AG09309 (cell line): ENCODE measurements at regions not wholly inside any gene's neighbourhood (a gene's known extent, or its start where the extent isn't known, plus 50 kb on each side); places are given as distances from the start of the nearest gene placed in this dataset.
"Not testable (repeated sequence)": the region's sequence is repeated elsewhere in the genome, so short reads cannot be mapped to it uniquely, and the experiment has no call there.

ENCODE experiments used
- DNase-seq: peaks from one replicate; pipeline ENCODE4 v3.0.0-alpha.2; 2010; ENCODE audit warnings: low read depth
- H3K4me3 ChIP-seq: 2 replicates; pipeline ENCODE4 v1.5.1; 2011; ENCODE audit warnings: mild to moderate bottlenecking, low read depth, low read length, moderate library complexity; ENCODE audit not compliant: control insufficient read depth
- TF ChIP-seq, protein P1 (sequence below): IDR thresholded peaks from 2 replicates; pipeline ENCODE4 v1.5.1; 2011; ENCODE audit warnings: mild to moderate bottlenecking, low read depth, low read length, inconsistent platforms; ENCODE audit not compliant: insufficient read depth, control insufficient read depth; ENCODE audit errors: missing control alignments

GRCh38 chr10:45155784-45156183 is 155.1 kb downstream of the ZNF22 start:
- H3K4me3 ChIP-seq: no peak overlapping the region
- TF ChIP-seq, protein P1, sequence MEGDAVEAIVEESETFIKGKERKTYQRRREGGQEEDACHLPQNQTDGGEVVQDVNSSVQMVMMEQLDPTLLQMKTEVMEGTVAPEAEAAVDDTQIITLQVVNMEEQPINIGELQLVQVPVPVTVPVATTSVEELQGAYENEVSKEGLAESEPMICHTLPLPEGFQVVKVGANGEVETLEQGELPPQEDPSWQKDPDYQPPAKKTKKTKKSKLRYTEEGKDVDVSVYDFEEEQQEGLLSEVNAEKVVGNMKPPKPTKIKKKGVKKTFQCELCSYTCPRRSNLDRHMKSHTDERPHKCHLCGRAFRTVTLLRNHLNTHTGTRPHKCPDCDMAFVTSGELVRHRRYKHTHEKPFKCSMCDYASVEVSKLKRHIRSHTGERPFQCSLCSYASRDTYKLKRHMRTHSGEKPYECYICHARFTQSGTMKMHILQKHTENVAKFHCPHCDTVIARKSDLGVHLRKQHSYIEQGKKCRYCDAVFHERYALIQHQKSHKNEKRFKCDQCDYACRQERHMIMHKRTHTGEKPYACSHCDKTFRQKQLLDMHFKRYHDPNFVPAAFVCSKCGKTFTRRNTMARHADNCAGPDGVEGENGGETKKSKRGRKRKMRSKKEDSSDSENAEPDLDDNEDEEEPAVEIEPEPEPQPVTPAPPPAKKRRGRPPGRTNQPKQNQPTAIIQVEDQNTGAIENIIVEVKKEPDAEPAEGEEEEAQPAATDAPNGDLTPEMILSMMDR: no peak
- no peak for DNase-seq

DNA sequence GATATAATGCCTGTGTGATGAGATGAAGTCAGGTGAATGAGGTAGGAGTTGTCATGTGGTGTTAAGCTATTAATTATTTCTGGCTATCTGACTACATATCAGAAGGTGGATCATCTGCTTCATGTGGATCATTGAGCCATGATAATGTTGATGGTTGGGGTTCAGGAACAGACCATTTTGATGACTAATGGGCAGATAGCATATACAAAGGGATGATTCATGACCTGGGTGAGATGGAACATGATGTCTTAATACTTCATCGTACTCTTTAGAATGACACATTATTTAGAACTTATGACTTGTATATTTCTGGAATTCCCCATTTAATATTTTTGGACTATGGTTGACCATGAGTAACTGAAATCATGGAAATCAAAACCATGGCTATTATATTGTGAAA is 155.1 kb downstream of the OR13A1 start:
- TF ChIP-seq, protein P1: no peak
- H3K4me3 ChIP-seq: no peak overlapping the region
- DNase-seq: no peak

- DNase-seq: no peak
- H3K4me3 ChIP-seq: no peak overlapping the region
- TF ChIP-seq, protein P1: no peak
Measured at GRCh38 chr10:45163315-45163975, 152.0 kb downstream of the OR13A1 start.

DNA sequence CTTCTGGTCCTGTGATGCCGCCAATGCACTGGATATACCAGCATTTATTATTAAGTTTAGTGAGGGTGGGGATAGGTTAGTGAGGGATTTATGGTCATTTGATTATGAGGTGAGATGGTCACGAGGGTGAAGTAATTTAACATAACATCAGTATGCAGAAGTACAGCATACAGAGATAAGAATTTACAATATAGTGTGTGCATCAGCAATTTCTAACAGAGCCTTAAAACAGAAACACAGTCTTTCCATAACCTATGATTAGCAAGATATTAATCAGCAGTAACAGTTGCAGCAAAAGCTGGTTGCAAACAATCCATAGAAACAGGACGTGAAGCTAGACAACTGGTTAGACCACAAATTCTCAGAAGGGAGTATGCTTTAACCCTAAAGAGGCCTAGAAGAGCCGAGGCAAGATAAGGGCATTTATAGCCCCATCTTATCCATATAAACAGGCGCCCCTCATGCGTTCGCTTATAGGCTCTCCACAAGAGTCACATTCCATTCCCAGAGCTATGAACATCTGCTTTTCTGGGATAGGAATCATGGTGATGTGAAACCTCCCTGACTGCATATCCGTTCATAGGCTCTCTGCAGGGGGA is 139.8 kb downstream of the OR13A1 start:
- DNase-seq, H3K4me3 ChIP-seq: not testable (repeated sequence)

DNA sequence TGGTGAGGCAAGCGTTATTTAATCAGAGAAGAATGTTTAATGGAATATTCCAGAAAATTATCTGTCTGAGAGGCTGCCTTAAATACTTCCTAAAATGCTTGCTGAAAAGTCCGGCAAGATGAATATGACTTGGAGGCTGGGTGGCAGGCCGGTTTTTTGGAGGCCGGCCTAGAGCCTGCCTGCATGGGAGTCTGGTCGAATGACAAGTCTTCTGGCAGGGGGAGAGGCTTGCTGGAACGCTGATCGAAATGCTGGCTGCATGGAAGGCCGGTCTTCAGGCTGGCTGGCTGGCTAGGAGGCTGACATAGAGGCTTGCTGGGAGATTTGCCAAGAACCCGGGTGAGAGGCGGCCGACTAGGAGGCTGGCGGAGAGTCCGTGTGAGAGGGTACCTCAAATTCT is 135.7 kb downstream of the OR13A1 start:
- DNase-seq: no peak
- TF ChIP-seq, protein P1: no peak

GRCh38 chr10:45180507-45180906 is 134.9 kb downstream of the OR13A1 start:
- TF ChIP-seq, protein P1: no peak
- no peak for DNase-seq
- no peak overlapping the region for H3K4me3 ChIP-seq

More for the DNA sequence above, 135.7 kb downstream of the OR13A1 start:
- H3K4me3 ChIP-seq: no peak overlapping the region
